ENCODE measurements at regions not wholly inside any gene's neighbourhood (a gene's known extent, or its start where the extent isn't known, plus 50 kb on each side); places are given as distances from the start of the nearest gene placed in this dataset.
"Not testable (repeated sequence)": the region's sequence is repeated elsewhere in the genome, so short reads cannot be mapped to it uniquely, and the experiment has no call there.

DNA sequence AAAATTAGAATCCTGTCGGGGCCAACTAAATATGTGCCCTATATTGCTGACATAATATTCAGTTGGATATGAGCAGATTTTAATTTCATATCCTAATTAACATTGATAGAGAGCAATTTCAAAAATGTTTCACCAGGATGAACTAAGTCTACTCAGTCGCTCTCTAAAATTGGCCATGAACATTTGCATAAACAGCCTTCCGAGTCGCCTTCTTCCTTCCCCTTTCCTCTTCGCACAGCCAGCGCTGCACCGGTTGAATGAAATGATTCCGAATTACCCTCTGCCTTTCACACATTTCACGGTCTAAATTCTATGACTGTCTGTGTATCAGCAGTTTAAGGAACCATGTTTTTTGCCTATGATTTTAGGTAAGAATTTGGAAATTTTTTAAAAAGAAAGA, 413.7 kb downstream of the LIG4 start:
- Mint-ChIP-seq H3K27ac (no peak overlapping the region), H3K27me3 (ENCODE audit: low read depth in 2 of 2) (no peaks in the 10 kb centered on the region), H3K36me3 (no peaks in the 10 kb centered on the region), H3K4me3 (no peak overlapping the region), H3K9me3 (peaks cover 6 to 19% of the 10 kb centered on the region in 2 donors), H3K4me1 (no peaks in the 10 kb centered on the region)
- no peak for DNase-seq
- Histone ChIP-seq H3K36me3 (ENCODE audit: control insufficient read depth, insufficient read depth, low read length) (no peaks in the 10 kb centered on the region), H3K27me3 (ENCODE audit: control insufficient read depth, insufficient read depth, low read length) (no peaks in the 10 kb centered on the region), H3K4me1 (ENCODE audit: control insufficient read depth, insufficient read depth, low read length) (no peaks in the 10 kb centered on the region), H3K4me3 (ENCODE audit: low read length) (no peak overlapping the region), H3K27ac (ENCODE audit: low read length) (no peak overlapping the region), H3K9me3 (ENCODE audit: control insufficient read depth, insufficient read depth, low read length) (peaks cover 4% of the 10 kb centered on the region)
- 72% methylated on average over 7 of the region's 9 CpGs for WGBS (ENCODE audit: insufficient coverage)
- intact Hi-C loops (cut with micrococcal nuclease) = no loop called here
- TF ChIP-seq, protein P1, sequence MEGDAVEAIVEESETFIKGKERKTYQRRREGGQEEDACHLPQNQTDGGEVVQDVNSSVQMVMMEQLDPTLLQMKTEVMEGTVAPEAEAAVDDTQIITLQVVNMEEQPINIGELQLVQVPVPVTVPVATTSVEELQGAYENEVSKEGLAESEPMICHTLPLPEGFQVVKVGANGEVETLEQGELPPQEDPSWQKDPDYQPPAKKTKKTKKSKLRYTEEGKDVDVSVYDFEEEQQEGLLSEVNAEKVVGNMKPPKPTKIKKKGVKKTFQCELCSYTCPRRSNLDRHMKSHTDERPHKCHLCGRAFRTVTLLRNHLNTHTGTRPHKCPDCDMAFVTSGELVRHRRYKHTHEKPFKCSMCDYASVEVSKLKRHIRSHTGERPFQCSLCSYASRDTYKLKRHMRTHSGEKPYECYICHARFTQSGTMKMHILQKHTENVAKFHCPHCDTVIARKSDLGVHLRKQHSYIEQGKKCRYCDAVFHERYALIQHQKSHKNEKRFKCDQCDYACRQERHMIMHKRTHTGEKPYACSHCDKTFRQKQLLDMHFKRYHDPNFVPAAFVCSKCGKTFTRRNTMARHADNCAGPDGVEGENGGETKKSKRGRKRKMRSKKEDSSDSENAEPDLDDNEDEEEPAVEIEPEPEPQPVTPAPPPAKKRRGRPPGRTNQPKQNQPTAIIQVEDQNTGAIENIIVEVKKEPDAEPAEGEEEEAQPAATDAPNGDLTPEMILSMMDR (IDR thresholded peaks at IDR 0.05) = no peak
- no peak for ATAC-seq

DNA sequence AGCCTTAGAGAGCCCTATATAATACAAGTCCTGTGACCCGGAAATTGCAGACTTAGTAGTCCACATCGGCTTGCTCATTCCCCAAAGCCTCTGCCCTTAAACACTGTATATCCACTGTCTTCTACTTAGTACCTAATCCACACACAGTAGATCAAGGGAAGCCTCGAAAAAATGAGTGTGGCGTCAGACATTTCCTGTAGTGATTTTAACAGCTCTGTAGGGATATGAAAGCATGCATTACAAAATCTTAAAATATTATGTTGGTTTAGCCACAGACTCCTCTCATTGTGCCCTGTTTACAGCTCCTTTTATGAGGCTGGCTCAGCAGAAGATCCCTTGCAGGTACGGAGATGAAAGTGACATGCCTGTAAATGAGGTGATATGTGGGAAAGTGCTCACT, 416.3 kb downstream of the LIG4 start:
- no peaks in the 10 kb centered on the region for H3K27me3 Mint-ChIP-seq (ENCODE audit: low read depth in 2 of 2)
- no peak overlapping the region for H3K4me3 Mint-ChIP-seq
- H3K27ac Mint-ChIP-seq = no peak overlapping the region
- Histone ChIP-seq H3K27ac (ENCODE audit: low read length) (no peak overlapping the region), H3K27me3 (ENCODE audit: control insufficient read depth, insufficient read depth, low read length) (no peaks in the 10 kb centered on the region), H3K4me1 (ENCODE audit: control insufficient read depth, insufficient read depth, low read length) (no peaks in the 10 kb centered on the region), H3K36me3 (ENCODE audit: control insufficient read depth, insufficient read depth, low read length) (no peaks in the 10 kb centered on the region), H3K4me3 (ENCODE audit: low read length) (no peak overlapping the region), H3K9me3 (ENCODE audit: control insufficient read depth, insufficient read depth, low read length) (peaks cover 1% of the 10 kb centered on the region)
- no peaks in the 10 kb centered on the region for H3K36me3 Mint-ChIP-seq
- intact Hi-C loops (cut with micrococcal nuclease) = no loop called here
- H3K9me3 Mint-ChIP-seq = peaks cover 6 to 17% of the 10 kb centered on the region in 2 donors
- DNase-seq (no peak), ATAC-seq (no peak)
- TF ChIP-seq, protein P1 (IDR thresholded peaks at IDR 0.05) = no peak
- 73% methylated on average over 5 of the region's 5 CpGs for WGBS (ENCODE audit: insufficient coverage)
- no peaks in the 10 kb centered on the region for H3K4me1 Mint-ChIP-seq

DNA sequence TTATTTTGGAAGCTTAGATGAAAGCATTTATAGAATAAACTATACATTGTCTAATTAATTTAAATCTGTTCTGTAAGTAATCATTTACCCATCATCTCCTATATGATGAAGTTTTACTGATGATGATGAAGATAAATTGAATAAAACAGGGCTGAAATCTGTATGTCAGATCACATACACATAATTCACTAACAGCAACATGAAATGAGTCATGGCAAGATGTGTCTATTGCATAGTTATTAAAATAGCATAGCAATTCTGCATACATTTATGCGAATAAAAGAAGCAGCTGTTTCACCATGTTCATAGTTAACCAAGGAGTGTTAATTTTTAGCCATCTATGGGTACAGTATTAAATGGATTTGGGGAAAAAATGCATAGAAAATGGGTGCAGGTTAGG, 424.9 kb downstream of the LIG4 start:
- TF ChIP-seq, protein P1 (IDR thresholded peaks at IDR 0.05) = no peak
- no peak overlapping the region for H3K27ac Mint-ChIP-seq
- Histone ChIP-seq H3K4me3 (ENCODE audit: low read length) (no peak overlapping the region), H3K9me3 (ENCODE audit: control insufficient read depth, insufficient read depth, low read length) (no peaks in the 10 kb centered on the region), H3K4me1 (ENCODE audit: control insufficient read depth, insufficient read depth, low read length) (no peaks in the 10 kb centered on the region), H3K27ac (ENCODE audit: low read length) (no peak overlapping the region), H3K27me3 (ENCODE audit: control insufficient read depth, insufficient read depth, low read length) (no peaks in the 10 kb centered on the region), H3K36me3 (ENCODE audit: control insufficient read depth, insufficient read depth, low read length) (no peaks in the 10 kb centered on the region)
- H3K4me3 Mint-ChIP-seq = no peak overlapping the region
- H3K27me3 Mint-ChIP-seq (ENCODE audit: low read depth in 2 of 2) = no peaks in the 10 kb centered on the region
- no peak for DNase-seq
- WGBS (ENCODE audit: insufficient coverage) = 78% methylated on average over 1 of the region's 1 CpG
- H3K9me3 Mint-ChIP-seq = peaks cover 5 to 14% of the 10 kb centered on the region in 2 donors
- no peaks in the 10 kb centered on the region for H3K4me1 Mint-ChIP-seq
- intact Hi-C loops (cut with micrococcal nuclease) = no loop called here
- no peaks in the 10 kb centered on the region for H3K36me3 Mint-ChIP-seq
- no peak for ATAC-seq

DNA sequence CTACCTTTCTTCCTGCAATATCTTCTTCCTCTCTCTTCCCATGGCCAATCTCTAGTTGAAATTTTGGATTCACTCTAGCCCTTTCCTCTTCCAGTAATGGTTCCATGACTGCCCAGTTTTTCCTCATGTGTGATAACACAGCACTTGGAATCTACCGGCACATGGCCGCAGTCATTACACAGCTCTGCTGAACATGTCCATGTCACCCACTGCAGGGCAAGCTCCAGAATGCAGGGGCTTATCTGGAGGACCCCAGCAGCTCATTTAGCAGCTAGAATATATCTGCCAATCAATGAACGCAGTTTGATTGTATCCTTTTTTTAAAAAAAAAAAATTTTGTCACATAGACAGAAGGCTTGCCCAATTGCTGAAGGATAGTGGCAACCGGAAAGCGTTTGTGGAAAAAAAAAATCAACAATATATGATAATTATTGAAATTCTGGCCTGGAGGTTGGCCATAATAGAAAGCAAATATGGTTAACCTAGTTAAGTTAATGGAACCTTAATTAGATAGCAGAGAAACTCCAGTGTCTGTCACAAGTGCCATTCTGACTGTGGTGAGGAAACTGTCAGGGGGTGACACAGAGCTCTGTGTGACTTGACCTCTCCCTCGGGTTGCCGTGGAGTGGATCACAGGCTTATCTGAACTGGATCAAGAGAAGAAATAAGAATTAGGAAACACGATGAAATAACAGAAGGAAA, 426.7 kb downstream of the LIG4 start:
- H3K27me3 ChIP-seq (ENCODE audit: control insufficient read depth, insufficient read depth, low read length) = no peaks in the 10 kb centered on the region
- DNase-seq (no peak), ATAC-seq (no peak)
- 86% methylated on average over 6 of the region's 8 CpGs for WGBS (ENCODE audit: insufficient coverage)
- Mint-ChIP-seq H3K27ac (no peak overlapping the region), H3K9me3 (peaks cover 7 to 12% of the 10 kb centered on the region in 2 donors), H3K27me3 (ENCODE audit: low read depth in 2 of 2) (no peaks in the 10 kb centered on the region), H3K4me3 (no peak overlapping the region), H3K36me3 (no peaks in the 10 kb centered on the region), H3K4me1 (no peaks in the 10 kb centered on the region)
- no peaks in the 10 kb centered on the region for H3K9me3 ChIP-seq (ENCODE audit: control insufficient read depth, insufficient read depth, low read length)
- intact Hi-C loops (cut with micrococcal nuclease) = no loop called here
- H3K4me3 ChIP-seq (ENCODE audit: low read length) = no peak overlapping the region
- no peaks in the 10 kb centered on the region for H3K4me1 ChIP-seq (ENCODE audit: control insufficient read depth, insufficient read depth, low read length)
- H3K36me3 ChIP-seq (ENCODE audit: control insufficient read depth, insufficient read depth, low read length) = no peaks in the 10 kb centered on the region
- H3K27ac ChIP-seq (ENCODE audit: low read length) = no peak overlapping the region
- TF ChIP-seq, protein P1 (IDR thresholded peaks at IDR 0.05) = no peak

DNA sequence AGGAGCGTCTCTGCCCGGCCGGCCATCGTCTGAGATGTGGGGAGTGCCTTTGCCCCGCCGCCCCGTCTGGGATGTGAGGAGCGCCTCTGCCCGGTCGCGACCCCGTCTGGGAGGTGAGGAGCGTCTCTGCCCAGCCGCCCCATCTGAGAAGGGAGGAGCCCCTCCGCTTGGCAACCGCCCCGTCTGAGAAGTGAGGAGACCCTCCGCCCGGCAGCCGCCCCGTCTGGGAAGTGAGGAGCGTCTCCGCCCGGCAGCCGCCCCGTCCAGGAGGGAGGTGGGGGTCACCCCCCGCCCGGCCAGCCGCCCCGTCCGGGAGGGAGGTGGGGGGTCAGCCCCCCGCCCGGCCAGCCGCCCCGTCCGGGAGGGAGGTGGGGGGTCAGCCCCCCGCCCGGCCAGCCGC, 432.7 kb downstream of the LIG4 start:
- H3K27me3 ChIP-seq (ENCODE audit: control insufficient read depth, insufficient read depth, low read length); H3K4me1 ChIP-seq (ENCODE audit: control insufficient read depth, insufficient read depth, low read length); H3K4me3 ChIP-seq (ENCODE audit: low read length); DNase-seq; intact Hi-C loops (cut with micrococcal nuclease); H3K27me3 Mint-ChIP-seq (ENCODE audit: low read depth in 2 of 2); H3K4me1 Mint-ChIP-seq; ATAC-seq; H3K9me3 ChIP-seq (ENCODE audit: control insufficient read depth, insufficient read depth, low read length); H3K27ac Mint-ChIP-seq; H3K4me3 Mint-ChIP-seq; H3K36me3 Mint-ChIP-seq; H3K36me3 ChIP-seq (ENCODE audit: control insufficient read depth, insufficient read depth, low read length); H3K27ac ChIP-seq (ENCODE audit: low read length): not testable (repeated sequence)
- WGBS (ENCODE audit: insufficient coverage) = 97% methylated on average over 23 of the region's 39 CpGs
- H3K9me3 Mint-ChIP-seq = peaks cover 3 to 12% of the 10 kb centered on the region in 2 donors

All from natural killer cell (primary cell).